ENCODE measurements at regions not wholly inside any gene's neighbourhood (a gene's known extent, or its start where the extent isn't known, plus 50 kb on each side); places are given as distances from the start of the nearest gene placed in this dataset.

DNA sequence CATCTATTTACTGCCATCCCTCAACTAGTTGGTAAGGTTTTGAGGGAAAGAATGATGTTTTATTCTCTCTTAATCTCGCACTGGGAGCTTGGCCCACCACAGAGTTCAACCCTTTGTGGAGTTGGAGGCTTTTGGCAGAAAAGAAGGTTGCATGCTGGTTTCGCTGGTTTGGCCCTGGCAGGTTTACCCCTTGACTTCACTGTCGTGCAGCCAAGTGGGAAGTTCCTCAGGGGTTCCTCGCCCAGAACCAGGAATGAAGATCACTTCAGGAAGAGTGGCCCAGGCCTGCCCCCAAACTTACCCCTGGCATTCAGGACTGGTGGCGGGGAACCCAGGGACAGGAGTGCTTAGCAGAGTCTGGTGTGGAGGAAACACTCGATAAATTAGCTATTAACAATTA is 103.1 kb upstream of the LYZL2 start:
- no peak overlapping the region for H3K4me3 ChIP-seq (ENCODE audit: low read depth, low read length)
- TF ChIP-seq POLR2A (IDR thresholded peaks at IDR 0.05; ENCODE audit: extremely low read depth, insufficient read length) (no peak), MYC (IDR thresholded peaks at IDR 0.05; ENCODE audit: low read depth, low read length) (no peak)
- TF ChIP-seq, protein P1, sequence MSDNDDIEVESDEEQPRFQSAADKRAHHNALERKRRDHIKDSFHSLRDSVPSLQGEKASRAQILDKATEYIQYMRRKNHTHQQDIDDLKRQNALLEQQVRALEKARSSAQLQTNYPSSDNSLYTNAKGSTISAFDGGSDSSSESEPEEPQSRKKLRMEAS (IDR thresholded peaks at IDR 0.05; ENCODE audit: low read depth, low read length): no peak
- TF ChIP-seq, protein P2, sequence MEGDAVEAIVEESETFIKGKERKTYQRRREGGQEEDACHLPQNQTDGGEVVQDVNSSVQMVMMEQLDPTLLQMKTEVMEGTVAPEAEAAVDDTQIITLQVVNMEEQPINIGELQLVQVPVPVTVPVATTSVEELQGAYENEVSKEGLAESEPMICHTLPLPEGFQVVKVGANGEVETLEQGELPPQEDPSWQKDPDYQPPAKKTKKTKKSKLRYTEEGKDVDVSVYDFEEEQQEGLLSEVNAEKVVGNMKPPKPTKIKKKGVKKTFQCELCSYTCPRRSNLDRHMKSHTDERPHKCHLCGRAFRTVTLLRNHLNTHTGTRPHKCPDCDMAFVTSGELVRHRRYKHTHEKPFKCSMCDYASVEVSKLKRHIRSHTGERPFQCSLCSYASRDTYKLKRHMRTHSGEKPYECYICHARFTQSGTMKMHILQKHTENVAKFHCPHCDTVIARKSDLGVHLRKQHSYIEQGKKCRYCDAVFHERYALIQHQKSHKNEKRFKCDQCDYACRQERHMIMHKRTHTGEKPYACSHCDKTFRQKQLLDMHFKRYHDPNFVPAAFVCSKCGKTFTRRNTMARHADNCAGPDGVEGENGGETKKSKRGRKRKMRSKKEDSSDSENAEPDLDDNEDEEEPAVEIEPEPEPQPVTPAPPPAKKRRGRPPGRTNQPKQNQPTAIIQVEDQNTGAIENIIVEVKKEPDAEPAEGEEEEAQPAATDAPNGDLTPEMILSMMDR (IDR thresholded peaks at IDR 0.05; ENCODE audit: low read depth, low read length): no peak
- DNase-seq (ENCODE audit: low read depth): no peak

DNA sequence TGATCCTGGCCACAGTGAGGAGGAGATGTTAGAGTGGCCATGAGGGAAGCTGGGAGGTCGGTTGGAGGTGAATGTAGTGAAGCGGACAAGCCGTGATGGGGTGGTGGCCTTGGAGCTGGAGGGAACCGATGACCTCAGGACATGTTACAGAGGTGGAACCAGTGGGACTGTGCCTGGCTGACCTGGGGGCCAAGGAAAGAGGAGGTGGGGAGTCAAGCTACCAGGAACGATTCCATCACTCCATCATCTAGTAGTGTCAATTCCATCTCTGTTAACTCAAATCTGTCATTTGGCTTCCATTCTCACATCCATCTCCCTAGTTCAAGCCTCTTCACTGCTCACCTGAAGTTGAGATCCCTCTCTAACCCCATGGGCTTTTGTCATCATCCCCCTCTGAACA is 102.4 kb upstream of the LYZL2 start:
- TF ChIP-seq, protein P2 (IDR thresholded peaks at IDR 0.05; ENCODE audit: low read depth, low read length): no peak
- TF ChIP-seq MYC (IDR thresholded peaks at IDR 0.05; ENCODE audit: low read depth, low read length) (no peak), POLR2A (IDR thresholded peaks at IDR 0.05; ENCODE audit: extremely low read depth, insufficient read length) (no peak)
- TF ChIP-seq, protein P1 (IDR thresholded peaks at IDR 0.05; ENCODE audit: low read depth, low read length): no peak
- H3K4me3 ChIP-seq (ENCODE audit: low read depth, low read length): no peak overlapping the region

DNA sequence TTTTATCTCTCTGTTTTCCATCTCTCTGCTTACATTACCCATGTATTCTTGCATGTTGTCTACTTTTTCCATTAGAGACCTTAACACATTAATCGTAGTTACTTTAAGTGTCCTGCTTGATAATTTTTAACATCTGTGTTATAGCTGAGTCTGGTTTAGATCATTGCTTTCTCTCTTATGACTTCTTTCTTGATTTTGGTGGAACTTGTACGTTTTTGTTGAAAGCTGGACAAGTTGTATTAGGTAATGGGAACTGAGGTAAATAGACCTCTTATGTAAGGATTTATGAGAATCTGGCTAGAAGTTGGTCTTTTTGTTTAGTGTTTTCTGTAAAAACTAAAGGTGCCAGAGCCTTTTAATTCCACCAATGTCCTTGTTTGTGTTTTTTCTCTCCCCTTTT is 100.8 kb upstream of the LYZL2 start:
- TF ChIP-seq, protein P2 (IDR thresholded peaks at IDR 0.05; ENCODE audit: low read depth, low read length): no peak
- TF ChIP-seq MYC (IDR thresholded peaks at IDR 0.05; ENCODE audit: low read depth, low read length): no peak
- TF ChIP-seq POLR2A (IDR thresholded peaks at IDR 0.05; ENCODE audit: extremely low read depth, insufficient read length): no peak
- TF ChIP-seq, protein P1 (IDR thresholded peaks at IDR 0.05; ENCODE audit: low read depth, low read length): no peak
- no peak for DNase-seq (ENCODE audit: low read depth)
- no peak overlapping the region for H3K4me3 ChIP-seq (ENCODE audit: low read depth, low read length)

More for the DNA sequence above, 102.4 kb upstream of the LYZL2 start:
- no peak for DNase-seq (ENCODE audit: low read depth)

- no peak for TF ChIP-seq MYC (IDR thresholded peaks at IDR 0.05; ENCODE audit: low read depth, low read length)
- no peak for TF ChIP-seq POLR2A (IDR thresholded peaks at IDR 0.05; ENCODE audit: extremely low read depth, insufficient read length)
- TF ChIP-seq, protein P1 (IDR thresholded peaks at IDR 0.05; ENCODE audit: low read depth, low read length): no peak
- TF ChIP-seq, protein P2 (IDR thresholded peaks at IDR 0.05; ENCODE audit: low read depth, low read length): no peak
- H3K4me3 ChIP-seq (ENCODE audit: low read depth, low read length): no peak overlapping the region
Measured at GRCh38 chr10:30728766-30729165, 99.2 kb upstream of the LYZL2 start.

DNA sequence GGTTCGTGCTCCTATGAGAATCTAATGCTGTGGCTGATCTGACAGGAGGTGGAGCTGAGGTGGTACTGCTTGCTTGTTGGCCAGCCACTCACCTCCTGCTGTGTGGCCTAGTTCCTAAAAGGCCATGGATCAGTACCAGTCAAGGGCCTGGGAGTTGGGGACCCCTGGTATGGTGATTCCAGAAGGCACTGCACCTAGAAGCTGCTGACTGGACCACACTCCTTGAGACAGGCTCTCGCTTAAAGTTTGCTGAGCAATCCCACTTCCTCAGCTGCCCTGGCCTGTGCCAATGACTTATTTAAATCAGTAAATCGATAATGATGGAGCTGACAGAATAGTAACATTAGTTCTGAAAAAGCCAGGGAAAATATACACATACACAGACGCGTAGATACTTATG is 98.6 kb upstream of the LYZL2 start:
- no peak overlapping the region for H3K4me3 ChIP-seq (ENCODE audit: low read depth, low read length)
- no peak for DNase-seq (ENCODE audit: low read depth)
- TF ChIP-seq MYC (IDR thresholded peaks at IDR 0.05; ENCODE audit: low read depth, low read length): no peak
- TF ChIP-seq POLR2A (IDR thresholded peaks at IDR 0.05; ENCODE audit: extremely low read depth, insufficient read length): no peak
- TF ChIP-seq, protein P2 (IDR thresholded peaks at IDR 0.05; ENCODE audit: low read depth, low read length): no peak
- TF ChIP-seq, protein P1 (IDR thresholded peaks at IDR 0.05; ENCODE audit: low read depth, low read length): no peak

More at GRCh38 chr10:30728766-30729165, 99.2 kb upstream of the LYZL2 start:
- no peak for DNase-seq (ENCODE audit: low read depth)
